ENCODE measurements at regions not wholly inside any gene's neighbourhood (a gene's known extent, or its start where the extent isn't known, plus 50 kb on each side); places are given as distances from the start of the nearest gene placed in this dataset.

DNA sequence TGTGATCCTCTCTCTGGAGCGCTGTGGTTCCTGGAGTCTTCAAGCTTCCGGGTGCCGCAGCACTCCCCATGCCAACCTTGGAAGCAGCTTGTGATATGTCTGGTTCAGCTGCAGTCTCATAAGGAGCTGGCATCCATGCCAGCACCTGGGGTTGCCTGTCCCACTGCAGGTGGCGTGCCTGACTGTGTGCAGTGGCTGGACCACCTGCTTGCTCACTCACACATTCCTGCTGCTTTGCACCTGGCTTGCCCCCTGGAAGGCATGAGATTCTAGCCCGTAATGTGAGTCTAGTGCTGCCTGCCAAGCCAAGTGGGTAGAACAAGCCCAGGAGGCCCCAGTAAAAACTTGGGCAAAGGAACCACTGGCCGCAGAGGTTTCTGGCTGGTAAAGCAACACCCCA lies 687.2 kb upstream of the AADAT start:
- POLR2A ChIA-PET = no interaction called here
- ATAC-seq = no peak
- Mint-ChIP-seq H3K9me3 (no peaks in the 10 kb centered on the region), H3K27me3 (ENCODE audit: low read depth) (no peaks in the 10 kb centered on the region), H3K4me3 (no peak overlapping the region), H3K36me3 (no peaks in the 10 kb centered on the region), H3K27ac (no peak overlapping the region), H3K4me1 (peaks cover 5% of the 10 kb centered on the region; the same call in 1 of the 2 replicates)
- TF ChIP-seq, protein P1, sequence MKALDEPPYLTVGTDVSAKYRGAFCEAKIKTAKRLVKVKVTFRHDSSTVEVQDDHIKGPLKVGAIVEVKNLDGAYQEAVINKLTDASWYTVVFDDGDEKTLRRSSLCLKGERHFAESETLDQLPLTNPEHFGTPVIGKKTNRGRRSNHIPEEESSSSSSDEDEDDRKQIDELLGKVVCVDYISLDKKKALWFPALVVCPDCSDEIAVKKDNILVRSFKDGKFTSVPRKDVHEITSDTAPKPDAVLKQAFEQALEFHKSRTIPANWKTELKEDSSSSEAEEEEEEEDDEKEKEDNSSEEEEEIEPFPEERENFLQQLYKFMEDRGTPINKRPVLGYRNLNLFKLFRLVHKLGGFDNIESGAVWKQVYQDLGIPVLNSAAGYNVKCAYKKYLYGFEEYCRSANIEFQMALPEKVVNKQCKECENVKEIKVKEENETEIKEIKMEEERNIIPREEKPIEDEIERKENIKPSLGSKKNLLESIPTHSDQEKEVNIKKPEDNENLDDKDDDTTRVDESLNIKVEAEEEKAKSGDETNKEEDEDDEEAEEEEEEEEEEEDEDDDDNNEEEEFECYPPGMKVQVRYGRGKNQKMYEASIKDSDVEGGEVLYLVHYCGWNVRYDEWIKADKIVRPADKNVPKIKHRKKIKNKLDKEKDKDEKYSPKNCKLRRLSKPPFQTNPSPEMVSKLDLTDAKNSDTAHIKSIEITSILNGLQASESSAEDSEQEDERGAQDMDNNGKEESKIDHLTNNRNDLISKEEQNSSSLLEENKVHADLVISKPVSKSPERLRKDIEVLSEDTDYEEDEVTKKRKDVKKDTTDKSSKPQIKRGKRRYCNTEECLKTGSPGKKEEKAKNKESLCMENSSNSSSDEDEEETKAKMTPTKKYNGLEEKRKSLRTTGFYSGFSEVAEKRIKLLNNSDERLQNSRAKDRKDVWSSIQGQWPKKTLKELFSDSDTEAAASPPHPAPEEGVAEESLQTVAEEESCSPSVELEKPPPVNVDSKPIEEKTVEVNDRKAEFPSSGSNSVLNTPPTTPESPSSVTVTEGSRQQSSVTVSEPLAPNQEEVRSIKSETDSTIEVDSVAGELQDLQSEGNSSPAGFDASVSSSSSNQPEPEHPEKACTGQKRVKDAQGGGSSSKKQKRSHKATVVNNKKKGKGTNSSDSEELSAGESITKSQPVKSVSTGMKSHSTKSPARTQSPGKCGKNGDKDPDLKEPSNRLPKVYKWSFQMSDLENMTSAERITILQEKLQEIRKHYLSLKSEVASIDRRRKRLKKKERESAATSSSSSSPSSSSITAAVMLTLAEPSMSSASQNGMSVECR (CRISPR knock-in tag; IDR thresholded peaks at IDR 0.05; ENCODE audit: borderline replicate concordance) = no peak
- TF ChIP-seq SP1 (CRISPR knock-in tag; conservative IDR thresholded peaks at IDR 0.05) = no peak
- TF ChIP-seq MLX (CRISPR knock-in tag; IDR thresholded peaks at IDR 0.05) = no peak
- no peak for TF ChIP-seq JAZF1 (CRISPR knock-in tag; IDR thresholded peaks at IDR 0.05)
- TF ChIP-seq ZNF281 (CRISPR knock-in tag; IDR thresholded peaks at IDR 0.05) = no peak
- no peak for TF ChIP-seq ATF2 (CRISPR knock-in tag; IDR thresholded peaks at IDR 0.05; ENCODE audit: borderline replicate concordance, low read depth)
- no peak for TF ChIP-seq GABPB1 (CRISPR knock-in tag; IDR thresholded peaks at IDR 0.05)
- no peak for DNase-seq (ENCODE audit: low spot score)
- CTCF ChIA-PET = no interaction called here

DNA sequence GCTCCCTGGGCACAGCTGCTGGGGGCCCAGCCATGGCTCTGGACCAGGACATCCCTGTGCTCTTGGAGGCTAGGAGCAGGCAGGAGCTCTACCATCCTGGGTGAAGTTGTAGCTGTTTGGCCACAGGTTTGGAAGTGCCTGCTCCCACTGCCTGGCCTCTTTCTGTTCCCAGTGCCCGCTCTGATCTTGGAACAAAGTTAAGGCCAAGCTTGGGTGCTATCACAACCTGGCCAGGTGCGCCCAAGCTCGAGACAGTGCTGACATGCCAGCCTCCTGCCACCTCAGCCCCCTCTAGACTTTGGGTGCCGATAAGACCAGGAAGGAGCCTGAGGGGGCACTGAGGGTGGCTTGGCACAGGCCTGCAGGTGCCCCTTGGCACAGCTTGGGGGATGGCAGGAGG lies 686.1 kb upstream of the AADAT start:
- POLR2A ChIA-PET = no interaction called here
- TF ChIP-seq NR1H2 (CRISPR knock-in tag; IDR thresholded peaks at IDR 0.05) = no peak
- TF ChIP-seq, protein P2, sequence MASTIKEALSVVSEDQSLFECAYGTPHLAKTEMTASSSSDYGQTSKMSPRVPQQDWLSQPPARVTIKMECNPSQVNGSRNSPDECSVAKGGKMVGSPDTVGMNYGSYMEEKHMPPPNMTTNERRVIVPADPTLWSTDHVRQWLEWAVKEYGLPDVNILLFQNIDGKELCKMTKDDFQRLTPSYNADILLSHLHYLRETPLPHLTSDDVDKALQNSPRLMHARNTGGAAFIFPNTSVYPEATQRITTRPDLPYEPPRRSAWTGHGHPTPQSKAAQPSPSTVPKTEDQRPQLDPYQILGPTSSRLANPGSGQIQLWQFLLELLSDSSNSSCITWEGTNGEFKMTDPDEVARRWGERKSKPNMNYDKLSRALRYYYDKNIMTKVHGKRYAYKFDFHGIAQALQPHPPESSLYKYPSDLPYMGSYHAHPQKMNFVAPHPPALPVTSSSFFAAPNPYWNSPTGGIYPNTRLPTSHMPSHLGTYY (CRISPR knock-in tag; IDR thresholded peaks at IDR 0.05) = no peak
- no peak for TF ChIP-seq FOXJ3 (CRISPR knock-in tag; IDR thresholded peaks at IDR 0.05; ENCODE audit: borderline replicate concordance)
- TF ChIP-seq, protein P3, sequence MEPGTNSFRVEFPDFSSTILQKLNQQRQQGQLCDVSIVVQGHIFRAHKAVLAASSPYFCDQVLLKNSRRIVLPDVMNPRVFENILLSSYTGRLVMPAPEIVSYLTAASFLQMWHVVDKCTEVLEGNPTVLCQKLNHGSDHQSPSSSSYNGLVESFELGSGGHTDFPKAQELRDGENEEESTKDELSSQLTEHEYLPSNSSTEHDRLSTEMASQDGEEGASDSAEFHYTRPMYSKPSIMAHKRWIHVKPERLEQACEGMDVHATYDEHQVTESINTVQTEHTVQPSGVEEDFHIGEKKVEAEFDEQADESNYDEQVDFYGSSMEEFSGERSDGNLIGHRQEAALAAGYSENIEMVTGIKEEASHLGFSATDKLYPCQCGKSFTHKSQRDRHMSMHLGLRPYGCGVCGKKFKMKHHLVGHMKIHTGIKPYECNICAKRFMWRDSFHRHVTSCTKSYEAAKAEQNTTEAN (CRISPR knock-in tag; IDR thresholded peaks at IDR 0.05) = no peak
- TF ChIP-seq, protein P4, sequence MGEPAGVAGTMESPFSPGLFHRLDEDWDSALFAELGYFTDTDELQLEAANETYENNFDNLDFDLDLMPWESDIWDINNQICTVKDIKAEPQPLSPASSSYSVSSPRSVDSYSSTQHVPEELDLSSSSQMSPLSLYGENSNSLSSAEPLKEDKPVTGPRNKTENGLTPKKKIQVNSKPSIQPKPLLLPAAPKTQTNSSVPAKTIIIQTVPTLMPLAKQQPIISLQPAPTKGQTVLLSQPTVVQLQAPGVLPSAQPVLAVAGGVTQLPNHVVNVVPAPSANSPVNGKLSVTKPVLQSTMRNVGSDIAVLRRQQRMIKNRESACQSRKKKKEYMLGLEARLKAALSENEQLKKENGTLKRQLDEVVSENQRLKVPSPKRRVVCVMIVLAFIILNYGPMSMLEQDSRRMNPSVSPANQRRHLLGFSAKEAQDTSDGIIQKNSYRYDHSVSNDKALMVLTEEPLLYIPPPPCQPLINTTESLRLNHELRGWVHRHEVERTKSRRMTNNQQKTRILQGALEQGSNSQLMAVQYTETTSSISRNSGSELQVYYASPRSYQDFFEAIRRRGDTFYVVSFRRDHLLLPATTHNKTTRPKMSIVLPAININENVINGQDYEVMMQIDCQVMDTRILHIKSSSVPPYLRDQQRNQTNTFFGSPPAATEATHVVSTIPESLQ (CRISPR knock-in tag; IDR thresholded peaks at IDR 0.05) = no peak
- no peak for TF ChIP-seq FOXP1 (CRISPR knock-in tag; IDR thresholded peaks at IDR 0.05; ENCODE audit: borderline replicate concordance)
- no peak for TF ChIP-seq GRHL2 (CRISPR knock-in tag; IDR thresholded peaks at IDR 0.05; ENCODE audit: insufficient replicate concordance, severe bottlenecking)
- CTCF ChIA-PET = interaction anchor here (0.8 kb wide), 1 partner anchor 78 kb away, joined by 3 read pairs; no protein-coding TSS in a partner anchor

More for the DNA sequence above, 686.1 kb upstream of the AADAT start:
- no peak overlapping the region for H3K27ac Mint-ChIP-seq
- H3K9me3 Mint-ChIP-seq = no peaks in the 10 kb centered on the region
- no peak overlapping the region for H3K4me3 Mint-ChIP-seq
- H3K36me3 Mint-ChIP-seq = no peaks in the 10 kb centered on the region
- DNase-seq (ENCODE audit: low spot score) = no peak
- H3K4me1 Mint-ChIP-seq = peaks cover 5% of the 10 kb centered on the region; the same call in 1 of the 2 replicates
- H3K27me3 Mint-ChIP-seq (ENCODE audit: low read depth) = no peaks in the 10 kb centered on the region
- no peak for ATAC-seq
